HG02610 (cell line): ENCODE measurements at regions not wholly inside any gene's neighbourhood (a gene's known extent, or its start where the extent isn't known, plus 50 kb on each side); places are given as distances from the start of the nearest gene placed in this dataset.
"Not testable (repeated sequence)": the region's sequence is repeated elsewhere in the genome, so short reads cannot be mapped to it uniquely, and the experiment has no call there.

Experiments used
- ATAC-seq: cut with Tn5 transposase; IDR thresholded peaks from one replicate; pipeline ENCODE4 v1.9.1; 2021; ENCODE audit warnings: mild to moderate bottlenecking, moderate library complexity; ENCODE audit not compliant: unreplicated experiment

DNA sequence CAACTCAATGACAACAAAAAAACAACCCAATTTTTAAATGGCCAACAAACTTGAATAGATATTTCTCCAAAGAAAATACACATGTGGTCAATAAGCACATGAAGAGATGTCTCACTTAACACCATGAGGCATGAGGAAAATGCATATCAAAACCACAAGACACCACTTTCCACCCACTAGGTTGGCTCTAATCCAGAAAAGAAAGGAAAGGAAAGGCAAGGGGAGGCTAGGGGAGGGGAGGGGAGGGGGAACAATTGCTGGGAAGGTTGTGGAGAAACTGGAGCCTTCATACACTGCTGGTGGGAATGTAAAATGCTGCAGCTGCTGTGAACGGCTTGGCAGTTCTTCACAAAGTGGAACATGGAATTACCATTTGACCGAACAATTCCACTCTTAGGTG lies 854.3 kb downstream of the UQCRFS1 start:
- no peak for ATAC-seq

DNA sequence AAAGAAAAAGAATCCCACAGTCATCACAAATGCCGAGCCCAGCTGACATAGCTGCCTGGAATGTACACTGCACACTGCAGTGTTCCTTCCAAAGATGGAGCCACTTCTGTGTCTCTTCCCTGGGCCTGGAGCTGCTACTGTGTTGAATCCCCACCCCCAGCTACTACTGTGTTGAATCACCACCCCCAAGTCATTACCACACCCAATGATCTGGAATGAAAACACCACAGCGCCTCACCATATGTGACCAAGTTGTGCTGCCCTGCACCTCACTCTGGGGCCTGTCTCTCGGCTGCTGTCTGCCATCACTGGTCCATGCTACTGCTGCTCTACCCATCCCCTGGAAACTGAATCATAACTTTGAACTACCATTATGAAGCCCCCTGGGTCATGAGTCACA lies 861.2 kb downstream of the UQCRFS1 start:
- ATAC-seq: no peak

DNA sequence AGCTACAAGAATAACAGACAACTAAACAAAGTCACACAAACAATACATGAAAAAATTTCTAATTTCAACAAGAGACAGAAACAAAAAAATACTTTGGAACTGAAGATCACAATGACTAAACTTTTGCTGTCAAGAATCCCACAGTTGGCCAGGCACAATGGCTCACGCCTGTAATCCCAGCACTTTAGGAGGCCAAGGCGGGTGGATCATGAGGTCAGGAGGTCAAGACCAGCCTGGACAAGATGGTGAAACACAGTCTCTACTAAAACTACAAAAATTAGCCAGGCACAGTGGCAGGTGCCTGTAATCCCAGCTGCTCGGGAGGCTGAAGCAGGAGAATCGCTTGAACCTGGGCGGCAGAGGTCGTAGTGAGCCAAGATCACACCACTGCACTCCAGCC lies 861.6 kb downstream of the UQCRFS1 start:
- not testable (repeated sequence) for ATAC-seq

DNA sequence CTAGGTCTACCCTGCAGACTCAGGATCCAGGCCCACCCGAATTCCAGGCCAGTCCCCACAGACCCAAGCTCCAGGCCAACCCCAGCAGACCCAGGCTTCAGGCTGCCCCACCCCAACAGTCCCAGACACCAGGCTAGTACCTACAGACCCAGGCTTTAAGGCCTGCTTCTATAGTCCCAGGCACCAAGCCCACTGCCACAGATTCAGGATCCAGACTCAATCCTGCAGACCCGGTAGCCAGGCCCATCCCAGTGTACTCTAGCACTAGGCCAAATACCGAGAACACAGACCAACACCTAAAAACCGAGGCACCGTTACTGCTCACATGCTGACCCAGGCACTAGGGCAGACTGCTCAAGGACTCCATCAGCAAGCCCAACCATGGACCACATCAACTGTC lies 862.3 kb downstream of the UQCRFS1 start:
- ATAC-seq: no peak

DNA sequence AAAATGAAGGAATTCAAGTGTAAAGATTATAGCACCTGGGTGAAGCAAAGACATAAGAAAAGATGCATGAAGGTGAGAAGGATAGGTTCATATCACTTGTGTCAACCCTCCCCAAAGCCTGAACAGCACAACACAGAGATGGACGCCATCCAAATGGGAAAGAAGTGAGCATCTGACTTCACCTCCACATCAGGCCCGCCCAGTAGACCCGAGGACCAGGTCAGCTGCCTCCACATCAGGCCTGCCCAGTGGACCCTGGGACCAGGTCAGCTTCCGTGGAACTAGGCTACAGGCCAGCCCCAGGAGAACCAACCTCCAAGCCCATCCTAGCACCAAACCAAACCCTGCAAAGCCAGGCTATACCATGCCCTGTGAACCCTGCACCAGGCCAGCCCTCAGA lies 862.9 kb downstream of the UQCRFS1 start:
- no peak for ATAC-seq

DNA sequence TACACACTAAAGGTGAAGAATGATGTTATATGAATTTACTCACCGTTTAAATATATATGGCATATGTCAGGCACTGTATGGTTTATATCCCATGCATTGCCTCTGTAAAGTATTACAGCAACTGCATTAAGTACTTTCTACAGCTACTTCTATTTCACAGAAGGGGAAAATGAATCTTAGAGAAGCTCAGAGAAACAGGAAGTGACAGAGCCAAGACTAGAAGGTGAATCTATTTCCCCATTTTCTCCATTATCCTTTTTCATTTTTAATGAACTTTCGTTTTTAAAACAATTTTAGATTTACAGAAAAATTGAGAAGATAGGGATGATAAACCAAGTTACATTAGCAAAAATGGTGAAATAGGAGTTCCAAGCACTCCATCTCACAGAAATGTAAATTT lies 863.3 kb downstream of the UQCRFS1 start:
- no peak for ATAC-seq

DNA sequence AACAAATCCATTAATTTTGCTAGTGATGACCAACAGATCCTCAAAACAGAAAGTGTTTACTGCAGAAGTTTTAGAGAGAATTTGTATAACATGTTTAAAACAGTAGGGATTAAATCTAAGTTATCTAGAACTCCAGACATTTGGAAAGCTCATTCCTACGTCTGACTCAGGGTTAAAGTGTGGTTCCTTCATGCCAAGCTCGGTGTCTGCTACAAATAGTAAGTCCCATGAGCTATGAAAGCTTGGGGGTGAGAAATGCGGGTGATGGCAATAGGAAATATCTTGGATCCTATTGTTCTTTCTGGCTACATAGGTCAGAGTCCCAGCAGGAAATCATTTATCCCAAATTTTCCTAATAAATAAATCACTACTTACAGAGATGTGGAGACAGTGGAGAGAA lies 867.1 kb downstream of the UQCRFS1 start:
- no peak for ATAC-seq

DNA sequence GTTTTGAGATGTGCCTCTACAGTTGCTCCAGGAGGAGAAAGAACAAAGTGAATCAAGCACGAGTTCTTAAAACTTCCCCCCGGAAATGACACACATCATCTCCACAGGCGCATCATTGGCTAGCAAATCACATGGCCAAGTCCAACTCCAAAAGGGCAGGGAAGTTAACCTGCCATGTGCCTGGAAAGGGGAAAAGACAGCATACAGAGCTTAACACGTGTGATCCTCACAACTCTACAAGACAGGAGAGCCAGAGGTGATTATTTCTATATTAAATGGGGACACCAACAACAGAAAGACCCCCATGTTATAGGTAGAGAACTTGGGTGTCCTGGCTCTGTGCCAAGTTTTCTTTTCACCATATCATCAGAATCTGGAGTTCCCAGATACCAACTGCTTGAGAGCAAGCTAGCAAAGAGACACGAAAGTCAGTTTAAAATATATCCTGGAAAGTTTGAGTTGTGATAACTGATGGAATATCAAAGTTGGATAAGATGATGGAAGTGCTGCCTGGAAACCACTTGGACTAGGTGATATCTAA lies 871.1 kb downstream of the UQCRFS1 start:
- ATAC-seq: no peak

DNA sequence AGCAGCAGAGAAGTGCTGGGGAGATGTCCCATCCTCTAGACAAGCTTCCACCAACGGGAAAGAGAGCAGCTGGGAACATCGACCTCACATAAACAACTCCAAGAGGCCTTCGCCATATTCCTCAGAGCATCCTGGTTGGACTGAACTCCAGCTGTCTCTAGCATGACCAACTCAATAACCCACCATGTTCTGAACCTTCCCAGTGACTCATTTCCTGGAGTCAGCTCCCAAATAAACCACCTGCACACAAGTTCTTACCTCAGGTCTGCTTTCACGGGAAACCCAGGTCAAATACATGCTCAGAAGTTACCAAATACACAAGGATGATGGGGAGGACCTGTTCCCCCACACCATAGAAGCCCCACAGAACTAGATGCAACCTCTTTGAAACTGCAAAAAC lies 878.5 kb downstream of the UQCRFS1 start:
- ATAC-seq: no peak

DNA sequence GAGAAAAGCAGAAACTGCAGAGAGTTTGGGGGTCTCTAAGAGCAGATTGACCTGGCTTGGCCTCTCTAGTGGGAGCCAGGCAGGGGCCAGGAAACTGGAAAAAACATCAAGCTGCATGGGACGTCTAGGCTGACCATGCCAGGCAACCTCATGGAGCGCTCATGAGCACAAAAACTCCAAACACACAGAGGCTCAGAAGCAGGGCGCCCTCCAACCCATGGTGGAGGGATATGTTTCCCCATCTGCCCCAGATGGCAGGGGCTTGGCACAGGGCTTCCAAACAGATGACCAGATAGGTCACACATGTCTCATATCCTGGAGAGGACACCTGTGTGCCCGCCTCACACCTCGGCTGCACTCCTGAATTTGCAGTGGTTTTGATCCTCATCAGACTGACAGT lies 879.0 kb downstream of the UQCRFS1 start:
- no peak for ATAC-seq

DNA sequence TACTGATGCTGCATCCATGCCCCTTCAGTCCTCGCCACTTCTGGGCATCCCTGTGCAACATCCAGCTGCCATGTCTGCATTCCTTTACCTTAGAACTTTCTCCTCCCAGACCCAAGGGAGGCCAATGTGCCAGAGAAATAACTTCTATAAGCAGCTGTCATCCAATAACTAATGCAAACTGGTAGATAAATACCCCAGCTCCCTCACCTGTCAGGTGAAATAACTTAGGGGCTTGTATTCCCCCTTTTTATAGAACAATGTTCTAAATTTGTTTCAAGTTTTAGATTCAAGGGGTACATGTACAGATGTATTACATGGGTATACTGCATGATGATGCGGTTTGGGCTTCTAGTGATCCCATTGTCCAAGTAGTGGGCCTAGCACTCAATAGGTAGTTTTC lies 880.1 kb downstream of the UQCRFS1 start:
- no peak for ATAC-seq

DNA sequence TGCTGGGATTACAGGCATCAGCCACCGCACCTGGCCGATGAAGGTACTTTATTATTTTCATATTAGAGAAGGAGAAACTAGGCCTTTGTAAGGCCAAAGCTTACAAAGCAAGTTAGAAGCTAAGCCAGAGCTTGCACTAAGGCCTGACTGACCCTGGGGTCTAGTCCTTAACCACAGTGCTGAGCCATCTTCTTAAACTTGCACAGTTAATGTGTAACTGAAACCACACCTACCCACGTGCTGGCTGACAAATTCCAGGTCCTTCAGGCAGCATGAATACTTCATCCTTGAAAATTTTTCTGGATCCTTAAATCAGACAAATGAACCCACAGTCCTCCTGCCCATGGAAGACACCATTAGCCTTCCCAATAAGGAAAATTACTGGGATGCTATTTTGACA lies 880.6 kb downstream of the UQCRFS1 start:
- ATAC-seq: no peak

DNA sequence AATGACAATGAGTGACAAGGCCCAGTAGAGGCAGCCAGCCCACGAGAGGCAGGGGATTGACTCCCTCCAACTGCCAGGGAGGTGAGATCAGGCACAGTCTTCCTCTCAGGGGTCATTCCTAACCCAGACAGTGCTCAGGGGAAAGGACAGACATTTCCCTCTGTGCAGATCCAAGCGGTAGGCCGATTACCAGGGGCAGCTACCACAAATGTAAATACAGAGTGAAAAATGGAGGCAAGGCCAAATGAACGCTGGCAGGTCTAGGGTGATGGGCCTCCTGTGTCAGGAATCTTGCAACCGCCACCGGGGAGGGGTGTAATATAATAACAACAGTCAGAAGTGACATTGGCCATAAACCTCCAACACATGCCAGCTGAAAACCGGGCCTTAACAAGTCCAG lies 881.4 kb downstream of the UQCRFS1 start:
- no peak for ATAC-seq

DNA sequence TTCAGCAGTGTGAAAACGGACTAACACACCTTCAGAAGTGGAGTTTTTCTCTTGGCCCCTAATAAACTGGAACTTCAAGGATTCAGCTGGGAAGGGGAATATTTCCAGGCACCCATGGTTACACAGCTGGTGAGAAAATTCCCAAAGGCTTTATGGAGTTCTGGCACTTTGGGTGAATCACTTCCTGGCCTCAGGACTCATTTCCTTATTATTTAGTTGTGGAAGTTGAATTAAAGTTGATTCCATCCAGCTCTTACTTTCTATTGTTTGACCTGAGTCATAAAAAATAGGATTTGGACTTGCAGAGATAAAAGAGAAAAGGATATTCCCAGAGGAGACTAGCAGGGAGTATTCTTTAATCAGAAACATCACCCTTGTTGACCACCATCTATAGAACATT lies 882.1 kb downstream of the UQCRFS1 start:
- ATAC-seq: no peak

DNA sequence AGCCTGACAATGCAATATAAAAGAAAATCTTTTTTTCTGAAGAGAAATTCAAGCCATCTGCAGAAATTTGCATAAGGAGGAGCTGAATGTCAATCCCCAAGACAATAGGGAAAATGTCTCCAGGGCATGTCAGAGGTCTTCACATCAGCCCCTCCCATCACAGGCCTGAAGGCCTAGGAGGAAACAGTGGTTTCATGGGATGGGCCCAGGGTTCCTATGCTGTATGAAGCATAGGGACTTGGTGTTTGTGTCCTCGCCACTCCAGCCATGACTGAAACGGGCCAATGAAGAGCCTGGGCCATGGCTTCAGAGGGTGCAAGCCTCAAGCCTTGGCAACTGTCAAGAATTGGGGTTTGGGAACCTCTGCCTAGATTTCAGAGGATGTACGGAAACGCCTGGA lies 883.5 kb downstream of the UQCRFS1 start:
- no peak for ATAC-seq

DNA sequence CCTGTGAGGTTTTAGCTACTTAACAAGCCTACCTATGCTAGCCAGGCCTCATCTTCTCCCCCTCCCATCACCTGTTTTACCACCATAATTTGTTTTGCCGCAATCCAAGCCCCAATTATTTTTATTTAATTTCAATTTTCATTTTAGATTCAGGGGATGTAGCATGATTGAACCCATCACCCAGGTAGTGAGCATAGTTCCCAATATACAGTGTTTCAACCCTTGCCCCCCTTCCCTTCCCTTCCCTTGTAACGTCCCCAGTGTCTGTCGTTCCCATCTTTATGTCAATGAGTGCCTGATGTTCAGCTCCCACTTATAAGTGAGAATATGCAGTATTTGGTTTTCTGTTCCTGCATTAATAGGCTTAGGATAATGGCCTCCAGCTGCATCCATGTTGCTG lies 885.0 kb downstream of the UQCRFS1 start:
- no peak for ATAC-seq

DNA sequence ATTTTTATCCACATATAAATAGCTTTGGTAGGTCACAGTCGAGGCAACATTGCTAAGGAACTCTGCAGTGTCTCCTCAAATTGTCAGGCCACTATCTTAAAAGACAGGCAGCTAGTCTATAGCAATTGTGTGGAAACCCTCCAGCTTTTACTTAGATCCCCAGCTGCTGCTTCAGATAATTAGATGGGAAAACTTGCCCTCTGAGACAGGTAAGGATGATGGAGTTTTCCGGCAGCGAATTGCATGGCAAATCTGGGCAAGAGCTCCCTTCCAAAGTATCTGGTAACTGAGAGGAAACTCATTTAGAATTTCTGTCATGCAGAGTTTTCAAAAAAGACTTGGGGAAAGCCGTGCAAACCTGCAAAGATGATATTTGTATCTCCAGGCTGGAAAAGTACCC lies 886.2 kb downstream of the UQCRFS1 start:
- no peak for ATAC-seq

DNA sequence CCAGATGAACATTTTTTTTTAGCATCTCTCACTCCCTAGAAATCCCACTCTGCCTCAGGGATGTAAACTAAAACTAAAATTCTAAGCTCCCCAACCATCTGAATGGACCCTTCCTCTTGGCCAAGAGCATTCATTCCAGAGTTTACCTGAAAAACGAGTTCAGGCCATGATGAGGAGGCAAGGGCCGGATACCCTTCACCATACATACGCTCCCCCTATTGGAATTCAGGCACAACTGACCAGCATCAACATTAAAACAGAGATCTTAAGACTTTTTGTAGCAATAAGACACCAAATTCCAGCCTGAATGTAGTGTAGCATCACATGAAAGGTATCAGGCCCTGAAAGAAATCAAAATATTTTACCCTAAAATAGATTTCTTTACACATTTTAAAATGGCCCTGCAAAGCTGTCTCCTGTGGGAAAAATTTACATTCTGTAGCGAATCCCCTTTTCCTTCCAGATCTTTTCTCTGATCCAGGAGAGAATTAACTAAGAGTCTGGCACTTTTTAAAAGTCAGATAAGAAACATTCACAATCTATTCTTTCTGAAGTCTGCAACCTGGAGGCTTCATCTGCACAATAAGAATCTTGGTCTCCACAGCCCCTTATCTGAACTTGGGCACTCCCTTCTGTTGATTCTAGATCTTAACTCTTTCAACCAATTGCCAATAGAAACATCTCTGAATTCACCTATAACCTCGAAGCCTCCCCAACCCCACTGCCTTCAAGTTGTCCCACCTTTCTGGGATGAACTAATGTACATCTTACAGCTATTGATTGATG lies 888.5 kb downstream of the UQCRFS1 start:
- no peak for ATAC-seq

DNA sequence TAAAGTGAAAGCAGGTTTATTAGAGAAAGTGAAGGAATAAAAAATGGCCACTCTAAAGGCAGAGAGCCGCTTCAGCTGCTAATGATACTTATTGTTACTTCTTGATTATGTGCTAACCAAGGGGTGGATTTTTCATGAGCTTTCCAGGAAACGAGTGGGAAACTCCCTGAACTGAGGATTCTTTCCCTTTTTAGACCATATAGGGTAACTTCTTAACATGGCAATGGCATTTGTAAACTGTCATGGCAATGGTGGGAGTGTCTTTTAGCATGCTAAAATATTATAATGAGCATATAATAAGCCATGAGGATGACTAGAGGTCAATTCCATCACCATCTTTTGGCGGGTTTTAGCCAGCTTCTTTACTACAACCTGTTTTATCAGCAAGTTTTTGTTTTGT lies 890.0 kb downstream of the UQCRFS1 start:
- no peak for ATAC-seq

DNA sequence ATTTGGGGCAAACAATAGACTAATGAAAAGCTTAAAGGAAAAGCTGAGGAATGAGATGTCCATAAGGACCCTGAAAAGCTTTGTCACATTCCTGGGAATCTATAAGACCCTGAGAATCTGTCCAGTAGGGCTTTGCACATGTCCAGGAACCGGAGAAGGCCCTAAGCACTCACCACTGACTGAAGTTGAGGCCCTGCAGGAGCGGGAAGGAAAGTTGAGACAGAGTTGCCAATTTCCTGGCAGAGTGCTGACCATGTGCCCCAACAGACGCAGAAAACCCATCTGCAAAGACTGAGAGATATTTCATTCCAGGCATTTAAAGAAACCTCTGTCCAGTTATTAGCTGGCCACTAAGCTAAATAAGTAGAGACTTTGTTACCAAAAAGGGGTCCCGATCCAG lies 890.5 kb downstream of the UQCRFS1 start:
- ATAC-seq: no peak

DNA sequence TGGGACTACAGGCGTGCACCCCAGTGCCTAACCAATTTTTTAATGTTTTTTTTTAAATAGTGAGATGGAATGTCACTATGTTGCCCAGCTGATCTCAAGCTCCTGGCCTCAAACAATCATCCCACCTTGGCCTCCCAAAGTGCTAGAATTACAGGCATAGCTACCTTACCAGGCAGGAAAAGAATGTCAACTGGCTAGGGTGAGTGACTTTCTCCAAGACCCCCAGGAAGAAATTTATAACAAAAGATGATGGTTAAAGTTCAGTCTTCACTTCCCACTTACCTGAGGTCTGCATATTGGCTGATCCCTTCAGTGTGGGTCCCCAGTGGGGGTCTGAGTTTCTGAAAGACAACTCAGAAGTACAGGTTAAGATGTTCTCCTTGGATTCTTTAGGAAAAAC lies 893.0 kb downstream of the UQCRFS1 start:
- no peak for ATAC-seq

DNA sequence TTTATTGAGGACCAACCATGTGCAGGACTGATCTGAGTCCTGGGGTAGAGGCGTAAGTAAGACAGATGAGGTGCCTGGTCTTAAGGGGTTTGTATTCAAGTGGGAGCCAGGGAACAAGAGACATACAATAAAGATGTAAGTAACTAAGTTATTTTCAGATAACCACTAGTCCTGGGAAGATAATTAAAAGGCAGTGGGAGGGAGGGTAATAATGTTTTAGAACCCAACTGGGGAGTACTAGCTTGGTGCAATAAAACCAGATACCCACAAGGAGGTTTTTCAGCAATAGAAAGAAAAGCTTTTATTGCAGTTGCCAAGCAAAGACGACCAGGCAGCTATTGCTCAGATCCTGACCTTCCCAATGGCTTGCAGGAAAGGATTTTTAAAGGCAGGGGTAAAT lies 893.7 kb downstream of the UQCRFS1 start:
- no peak for ATAC-seq
